ENCODE measurements at regions not wholly inside any gene's neighbourhood (a gene's known extent, or its start where the extent isn't known, plus 50 kb on each side); places are given as distances from the start of the nearest gene placed in this dataset.

GRCh38 chr17:79354173-79354820 is 256.6 kb downstream of the RBFOX3 start:
- dilution Hi-C loops (cut with MboI; ENCODE audit: extremely low pct_ligation_motif_present, low sequenced_read_pairs), result loop anchor here (5.0 kb wide), 1 partner anchor 52 kb away; no protein-coding TSS in a partner anchor
- H3K9ac ChIP-seq (ENCODE audit: control insufficient read depth, extremely low read depth, insufficient read depth, low read length), result no peak overlapping the region
- no peaks in the 10 kb centered on the region for H3K79me2 ChIP-seq (ENCODE audit: control insufficient read depth, insufficient read depth, low read length)
- FAIRE-seq, result no peak
- no peak overlapping the region for H3K4me3 ChIP-seq (ENCODE audit: control insufficient read depth in 2 of 3, extremely low read depth in 1 of 3, insufficient read depth in 2 of 3, low read depth in 1 of 3, low read length in 3 of 3)
- H3K9me3 ChIP-seq (ENCODE audit: control insufficient read depth, low read depth, low read length), result no peaks in the 10 kb centered on the region
- H3K27ac ChIP-seq (ENCODE audit: control insufficient read depth, insufficient read depth, low read length), result no peak overlapping the region
- H3K9me1 ChIP-seq (ENCODE audit: control insufficient read depth, extremely low read depth, insufficient read depth, low read length), result no peaks in the 10 kb centered on the region
- TF ChIP-seq CTCF (optimal IDR thresholded peaks at IDR 0.05 in 1 of 3, IDR thresholded peaks at IDR 0.05 in 1 of 3, conservative IDR thresholded peaks at IDR 0.05 in 1 of 3; ENCODE audit: extremely low read depth in 1 of 3, insufficient read depth in 2 of 3, low read length in 3 of 3) (no peak), EZH2 (IDR thresholded peaks at IDR 0.05; ENCODE audit: low read length) (no peak)
- no peak overlapping the region for H3K4me2 ChIP-seq (ENCODE audit: control insufficient read depth, extremely low read depth, insufficient read depth, low read depth, low read length)
- no peaks in the 10 kb centered on the region for H3K4me1 ChIP-seq (ENCODE audit: control insufficient read depth, extremely low read depth, insufficient read depth, low read length)
- no peaks in the 10 kb centered on the region for H3K36me3 ChIP-seq (ENCODE audit: control insufficient read depth in 2 of 2, extremely low read depth in 1 of 2, insufficient read depth in 2 of 2, low read length in 2 of 2)
- peaks cover 15% of the 10 kb centered on the region for H3K27me3 ChIP-seq (ENCODE audit: control insufficient read depth, extremely low read depth, insufficient read depth, low read length)
- H2AFZ ChIP-seq (ENCODE audit: control insufficient read depth, low read length), result no peak overlapping the region
- H4K20me1 ChIP-seq (ENCODE audit: control insufficient read depth, extremely low read depth, insufficient read depth, low read length), result no peaks in the 10 kb centered on the region
- DNase-seq (ENCODE audit: low read depth, low spot score), result no peak

- no peaks in the 10 kb centered on the region for H3K79me2 ChIP-seq (ENCODE audit: control insufficient read depth, insufficient read depth, low read length)
- H3K4me3 ChIP-seq (ENCODE audit: control insufficient read depth in 2 of 3, extremely low read depth in 1 of 3, insufficient read depth in 2 of 3, low read depth in 1 of 3, low read length in 3 of 3), result no peak overlapping the region
- no peak overlapping the region for H3K27ac ChIP-seq (ENCODE audit: control insufficient read depth, insufficient read depth, low read length)
- no peak overlapping the region for H3K4me2 ChIP-seq (ENCODE audit: control insufficient read depth, extremely low read depth, insufficient read depth, low read depth, low read length)
- no peak overlapping the region for H3K9ac ChIP-seq (ENCODE audit: control insufficient read depth, extremely low read depth, insufficient read depth, low read length)
- no peaks in the 10 kb centered on the region for H3K4me1 ChIP-seq (ENCODE audit: control insufficient read depth, extremely low read depth, insufficient read depth, low read length)
- H3K9me1 ChIP-seq (ENCODE audit: control insufficient read depth, extremely low read depth, insufficient read depth, low read length), result no peaks in the 10 kb centered on the region
- FAIRE-seq (no peak), DNase-seq (ENCODE audit: low read depth, low spot score) (no peak)
- dilution Hi-C loops (cut with MboI; ENCODE audit: extremely low pct_ligation_motif_present, low sequenced_read_pairs), result loop anchor here (5.0 kb wide), 1 partner anchor 51 kb away; no protein-coding TSS in a partner anchor
- H3K36me3 ChIP-seq (ENCODE audit: control insufficient read depth in 2 of 2, extremely low read depth in 1 of 2, insufficient read depth in 2 of 2, low read length in 2 of 2), result no peaks in the 10 kb centered on the region
- TF ChIP-seq EZH2 (IDR thresholded peaks at IDR 0.05; ENCODE audit: low read length) (no peak), CTCF (optimal IDR thresholded peaks at IDR 0.05 in 1 of 3, IDR thresholded peaks at IDR 0.05 in 1 of 3, conservative IDR thresholded peaks at IDR 0.05 in 1 of 3; ENCODE audit: extremely low read depth in 1 of 3, insufficient read depth in 2 of 3, low read length in 3 of 3) (no peak)
- no peaks in the 10 kb centered on the region for H4K20me1 ChIP-seq (ENCODE audit: control insufficient read depth, extremely low read depth, insufficient read depth, low read length)
- H3K27me3 ChIP-seq (ENCODE audit: control insufficient read depth, extremely low read depth, insufficient read depth, low read length), result peaks cover 15% of the 10 kb centered on the region
- no peak overlapping the region for H2AFZ ChIP-seq (ENCODE audit: control insufficient read depth, low read length)
- no peaks in the 10 kb centered on the region for H3K9me3 ChIP-seq (ENCODE audit: control insufficient read depth, low read depth, low read length)
These were observed 257.3 kb downstream of the RBFOX3 start for GRCh38 chr17:79353548-79353947.

Data from keratinocyte (primary cell).